ENCODE measurements at regions not wholly inside any gene's neighbourhood (a gene's known extent, or its start where the extent isn't known, plus 50 kb on each side); places are given as distances from the start of the nearest gene placed in this dataset.

DNA sequence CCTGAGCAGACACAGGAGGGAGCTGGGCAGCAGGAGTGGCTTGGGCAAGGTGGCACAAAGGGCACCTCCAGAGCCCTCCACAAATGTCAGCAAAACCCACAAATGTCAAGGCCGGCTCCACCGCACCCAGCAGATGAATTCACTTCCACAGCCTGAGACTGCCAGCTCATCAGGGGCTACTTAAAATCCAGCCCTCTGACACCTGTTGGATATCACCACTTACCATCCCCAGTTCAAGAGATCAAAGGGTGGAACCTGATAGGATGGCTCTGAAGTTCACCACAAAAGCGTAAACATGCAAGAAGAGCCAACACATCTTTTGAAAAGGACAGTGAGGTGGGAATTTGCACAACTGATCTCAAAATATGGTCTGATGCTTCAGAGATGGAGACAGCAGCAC lies 168.6 kb upstream of the GRK3 start:
- Histone ChIP-seq H3K4me3 (replicated peaks in 1 of 2; ENCODE audit: low read depth in 1 of 2, low read length in 2 of 2) (no peak overlapping the region), H3K4me2 (ENCODE audit: low read length) (peak overlapping the region; percentile 17), H3K27ac (ENCODE audit: low read depth, low read length) (no peak overlapping the region), H2AFZ (ENCODE audit: low read depth, low read length, poor library complexity, severe bottlenecking) (no peak overlapping the region), H3K9me2 (ENCODE audit: insufficient read depth) (no peaks in the 10 kb centered on the region), H3K27me3 (ENCODE audit: insufficient read depth, low read length) (no peaks in the 10 kb centered on the region), H3K79me2 (ENCODE audit: insufficient read depth, low read length) (peaks cover 79% of the 10 kb centered on the region), H3K9ac (ENCODE audit: low read length) (no peak overlapping the region), H4K20me1 (ENCODE audit: insufficient read depth) (peaks cover 4% of the 10 kb centered on the region; the same call in 1 of the 2 replicates), H3K36me3 (ENCODE audit: control insufficient read depth in 1 of 2, insufficient read depth in 2 of 2, low read length in 2 of 2) (no peaks in the 10 kb centered on the region), H3K9me3 (ENCODE audit: control insufficient read depth in 1 of 2, insufficient read depth in 1 of 2, low read depth in 1 of 2, low read length in 2 of 2) (no peaks in the 10 kb centered on the region), H3K4me1 (ENCODE audit: control insufficient read depth in 1 of 2, insufficient read depth in 2 of 2, low read length in 2 of 2) (peaks cover 49 to 50% of the 10 kb centered on the region in 2 experiments)
- no TSS peak for BruUV-seq (replicated peaks)
- DNase-seq (ENCODE audit: low read depth, low spot score), result no peak
- intact Hi-C loops (cut with micrococcal nuclease), result no loop called here
- no peak for TF ChIP-seq EZH2 (IDR thresholded peaks at IDR 0.05)
- no peak for TF ChIP-seq FOSL1 (IDR thresholded peaks at IDR 0.05; ENCODE audit: low read depth)
- TF ChIP-seq TCF7L2 (IDR thresholded peaks at IDR 0.05; ENCODE audit: borderline replicate concordance, extremely low read depth, insufficient read depth, insufficient read length), result peak; percentile 63
- RAD21 ChIA-PET (ENCODE audit: low non-redundant PET in 1 of 2, low total read pairs in 2 of 2, uncharacterized antibody in 2 of 2, unreplicated experiment in 2 of 2), result no interaction called here
- CTCF ChIA-PET, result no interaction called here
- POLR2A ChIA-PET, result no interaction called here
- peak; percentile 51 for ATAC-seq

DNA sequence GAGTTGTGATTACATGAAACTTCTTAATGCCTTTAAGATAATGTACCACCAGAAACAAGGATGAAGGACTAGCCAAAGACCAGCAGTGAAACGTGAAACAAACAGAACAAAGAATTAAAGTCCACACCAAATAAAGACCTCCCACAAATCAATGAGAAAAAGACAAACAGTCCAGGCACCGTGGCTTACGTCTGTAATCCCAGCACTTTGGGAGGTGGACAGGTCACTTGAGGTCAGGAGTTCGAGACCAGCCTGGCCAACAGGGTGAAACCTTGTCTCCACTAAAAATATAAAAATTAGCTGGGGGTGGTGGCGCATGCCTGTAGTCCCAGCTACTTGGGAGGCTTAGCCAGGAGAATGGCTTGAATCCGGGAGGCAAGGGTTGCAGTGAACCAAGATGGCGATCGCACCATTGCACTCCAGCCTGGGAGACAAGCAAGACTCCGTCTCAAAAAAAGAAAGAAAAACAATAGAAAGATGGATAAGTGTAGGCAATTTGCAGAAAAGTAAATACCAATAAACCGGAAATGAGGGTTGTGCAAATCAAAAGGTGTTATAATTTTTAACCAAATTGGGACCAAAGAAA lies 167.8 kb upstream of the GRK3 start:
- Histone ChIP-seq H3K27ac (ENCODE audit: low read depth, low read length) (no peak overlapping the region), H3K9me3 (ENCODE audit: control insufficient read depth in 1 of 2, insufficient read depth in 1 of 2, low read depth in 1 of 2, low read length in 2 of 2) (no peaks in the 10 kb centered on the region), H4K20me1 (ENCODE audit: insufficient read depth) (peaks cover 8% of the 10 kb centered on the region; the same call in 1 of the 2 replicates), H2AFZ (ENCODE audit: low read depth, low read length, poor library complexity, severe bottlenecking) (no peak overlapping the region), H3K4me1 (ENCODE audit: control insufficient read depth in 1 of 2, insufficient read depth in 2 of 2, low read length in 2 of 2) (peaks cover 56 to 57% of the 10 kb centered on the region in 2 experiments), H3K4me2 (ENCODE audit: low read length) (no peak overlapping the region), H3K4me3 (replicated peaks in 1 of 2; ENCODE audit: low read depth in 1 of 2, low read length in 2 of 2) (no peak overlapping the region), H3K9ac (ENCODE audit: low read length) (no peak overlapping the region), H3K36me3 (ENCODE audit: control insufficient read depth in 1 of 2, insufficient read depth in 2 of 2, low read length in 2 of 2) (no peaks in the 10 kb centered on the region), H3K79me2 (ENCODE audit: insufficient read depth, low read length) (peaks cover 79% of the 10 kb centered on the region), H3K27me3 (ENCODE audit: insufficient read depth, low read length) (no peaks in the 10 kb centered on the region), H3K9me2 (ENCODE audit: insufficient read depth) (no peaks in the 10 kb centered on the region)
- POLR2A ChIA-PET, result no interaction called here
- DNase-seq (ENCODE audit: low read depth, low spot score), result no peak
- BruUV-seq (replicated peaks), result no TSS peak
- intact Hi-C loops (cut with micrococcal nuclease), result no loop called here
- RAD21 ChIA-PET (ENCODE audit: low non-redundant PET in 1 of 2, low total read pairs in 2 of 2, uncharacterized antibody in 2 of 2, unreplicated experiment in 2 of 2), result no interaction called here
- TF ChIP-seq SRF (IDR thresholded peaks at IDR 0.05; ENCODE audit: low read depth) (no peak), CBX3 (IDR thresholded peaks at IDR 0.05; ENCODE audit: low read depth) (no peak), EZH2phosphoT487 (IDR thresholded peaks at IDR 0.05; ENCODE audit: borderline replicate concordance) (no peak)
- TF ChIP-seq, protein P1, sequence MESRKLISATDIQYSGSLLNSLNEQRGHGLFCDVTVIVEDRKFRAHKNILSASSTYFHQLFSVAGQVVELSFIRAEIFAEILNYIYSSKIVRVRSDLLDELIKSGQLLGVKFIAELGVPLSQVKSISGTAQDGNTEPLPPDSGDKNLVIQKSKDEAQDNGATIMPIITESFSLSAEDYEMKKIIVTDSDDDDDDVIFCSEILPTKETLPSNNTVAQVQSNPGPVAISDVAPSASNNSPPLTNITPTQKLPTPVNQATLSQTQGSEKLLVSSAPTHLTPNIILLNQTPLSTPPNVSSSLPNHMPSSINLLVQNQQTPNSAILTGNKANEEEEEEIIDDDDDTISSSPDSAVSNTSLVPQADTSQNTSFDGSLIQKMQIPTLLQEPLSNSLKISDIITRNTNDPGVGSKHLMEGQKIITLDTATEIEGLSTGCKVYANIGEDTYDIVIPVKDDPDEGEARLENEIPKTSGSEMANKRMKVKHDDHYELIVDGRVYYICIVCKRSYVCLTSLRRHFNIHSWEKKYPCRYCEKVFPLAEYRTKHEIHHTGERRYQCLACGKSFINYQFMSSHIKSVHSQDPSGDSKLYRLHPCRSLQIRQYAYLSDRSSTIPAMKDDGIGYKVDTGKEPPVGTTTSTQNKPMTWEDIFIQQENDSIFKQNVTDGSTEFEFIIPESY (IDR thresholded peaks at IDR 0.05; ENCODE audit: extremely low read depth, insufficient replicate concordance, low read length), result no peak
- ATAC-seq, result no peak
- CTCF ChIA-PET, result no interaction called here
